CD4-positive, alpha-beta T cell (primary cell): ENCODE measurements at regions not wholly inside any gene's neighbourhood (a gene's known extent, or its start where the extent isn't known, plus 50 kb on each side); places are given as distances from the start of the nearest gene placed in this dataset.

Experiments
- ATAC-seq: fragments of 200-7000 bp; cut with Tn5 transposase; one replicate; pipeline ENCODE4 v1.10.0; 2022; ENCODE audit warnings: mild to moderate bottlenecking; ENCODE audit not compliant: poor library complexity
- CTCF ChIA-PET: fragments of 350-600 bp; sonication (Branson Sonifier 250); formaldehyde crosslinking; loops from one replicate; lab custom pipeline; 2021; ENCODE audit warnings: antibody characterized with exemption, inconsistent platforms; lab: Charles Lee
- POLR2A ChIA-PET: fragments of 350-600 bp; sonication (Branson Sonifier 250); formaldehyde crosslinking; loops from one replicate; lab custom pipeline; 2021; ENCODE audit warnings: antibody characterized with exemption, inconsistent platforms; lab: Charles Lee
- DNase-seq, 14 experiments: peaks; one replicate each; pipeline ENCODE4 v3.0.0-alpha.2; 2013 to 2020; ENCODE audit warnings: mixed read lengths in 2 of 14
- H3K27ac ChIP-seq, 2 donors: one replicate each; pipeline versions ENCODE4 v1.5.1 to v1.7.0; 2013; ENCODE audit warnings: low read length in 2 of 2, low read depth in 1 of 2, mild to moderate bottlenecking in 1 of 2
- H3K27me3 ChIP-seq, 2 experiments: 1 replicate in 1 of 2; 2 replicates in 1 of 2; pipeline versions ENCODE4 v1.6.1 to v1.7.0; 2013; ENCODE audit warnings: low read length in 2 of 2, control low read depth in 1 of 2, mild to moderate bottlenecking in 1 of 2, moderate library complexity in 1 of 2; ENCODE audit not compliant: insufficient read depth in 2 of 2, control insufficient read depth in 1 of 2
- H3K36me3 ChIP-seq: one replicate; pipeline ENCODE4 v1.6.1; 2013; ENCODE audit warnings: low read length, control low read depth; ENCODE audit not compliant: insufficient read depth
- H3K4me1 ChIP-seq: one replicate; pipeline ENCODE4 v1.6.1; 2013; ENCODE audit warnings: low read length, control low read depth; ENCODE audit not compliant: insufficient read depth
- H3K4me3 ChIP-seq: one replicate; pipeline ENCODE4 v1.5.1; 2013; ENCODE audit warnings: mild to moderate bottlenecking, low read length, moderate library complexity
- H3K9me3 ChIP-seq, 2 experiments: 1 replicate in 1 of 2; 2 replicates in 1 of 2; pipeline versions ENCODE4 v1.6.1 to v1.7.0; 2013; ENCODE audit warnings: low read length in 2 of 2, mild to moderate bottlenecking in 2 of 2, control low read depth in 1 of 2, moderate library complexity in 1 of 2; ENCODE audit not compliant: control insufficient read depth in 1 of 2, insufficient read depth in 1 of 2
- H3K27ac Mint-ChIP-seq: one replicate; pipeline ENCODE4 v1.8.0; 2020; ENCODE audit warnings: mixed read lengths
- H3K27me3 Mint-ChIP-seq: one replicate; pipeline ENCODE4 v1.8.0; 2021; ENCODE audit warnings: mixed read lengths
- H3K36me3 Mint-ChIP-seq: one replicate; pipeline ENCODE4 v1.8.0; 2021; ENCODE audit warnings: low read depth, mixed read lengths
- H3K4me1 Mint-ChIP-seq: one replicate; pipeline ENCODE4 v1.8.0; 2021; ENCODE audit warnings: low read depth, mixed read lengths
- H3K4me3 Mint-ChIP-seq: one replicate; pipeline ENCODE4 v1.8.0; 2020; ENCODE audit warnings: mild to moderate bottlenecking, mixed read lengths
- H3K9me3 Mint-ChIP-seq: one replicate; pipeline ENCODE4 v1.8.0; 2020; ENCODE audit warnings: mixed read lengths
- intact Hi-C, 2 experiments: fragments of 100-400 bp; cut with DNase I in 1 of 2; cut with micrococcal nuclease in 1 of 2; formaldehyde crosslinking; loops; one replicate each; pipeline versions ENCODE4 v1.15.1 to v1.9.0; 2023 to 2025; cut with DNase I, micrococcal nuclease
- TF ChIP-seq, protein P1 (sequence below): fragments of 200-600 bp; IDR thresholded peaks from one replicate; pipeline ENCODE4 v1.8.0; 2022; ENCODE audit warnings: antibody characterized with exemption, mild to moderate bottlenecking

DNA sequence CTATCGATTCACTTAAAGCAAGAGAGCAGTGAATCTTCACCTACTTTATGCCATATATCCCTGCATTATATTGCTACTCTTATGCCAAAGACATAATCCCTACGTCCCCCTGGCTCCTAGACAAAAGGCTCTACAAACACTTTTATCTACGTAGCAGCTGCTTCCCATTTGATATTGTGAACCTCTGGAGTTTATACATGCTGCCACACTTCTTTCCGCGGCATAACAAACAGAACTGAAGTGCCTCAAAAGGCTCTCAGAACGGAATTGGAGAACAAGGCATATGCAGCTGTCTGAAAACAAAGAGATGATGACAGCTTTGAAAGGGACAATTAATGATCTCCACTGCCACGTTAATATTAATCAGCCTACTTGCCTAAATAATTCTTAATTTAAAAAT is 985.6 kb upstream of the LRRN3 start:
- TF ChIP-seq, protein P1, sequence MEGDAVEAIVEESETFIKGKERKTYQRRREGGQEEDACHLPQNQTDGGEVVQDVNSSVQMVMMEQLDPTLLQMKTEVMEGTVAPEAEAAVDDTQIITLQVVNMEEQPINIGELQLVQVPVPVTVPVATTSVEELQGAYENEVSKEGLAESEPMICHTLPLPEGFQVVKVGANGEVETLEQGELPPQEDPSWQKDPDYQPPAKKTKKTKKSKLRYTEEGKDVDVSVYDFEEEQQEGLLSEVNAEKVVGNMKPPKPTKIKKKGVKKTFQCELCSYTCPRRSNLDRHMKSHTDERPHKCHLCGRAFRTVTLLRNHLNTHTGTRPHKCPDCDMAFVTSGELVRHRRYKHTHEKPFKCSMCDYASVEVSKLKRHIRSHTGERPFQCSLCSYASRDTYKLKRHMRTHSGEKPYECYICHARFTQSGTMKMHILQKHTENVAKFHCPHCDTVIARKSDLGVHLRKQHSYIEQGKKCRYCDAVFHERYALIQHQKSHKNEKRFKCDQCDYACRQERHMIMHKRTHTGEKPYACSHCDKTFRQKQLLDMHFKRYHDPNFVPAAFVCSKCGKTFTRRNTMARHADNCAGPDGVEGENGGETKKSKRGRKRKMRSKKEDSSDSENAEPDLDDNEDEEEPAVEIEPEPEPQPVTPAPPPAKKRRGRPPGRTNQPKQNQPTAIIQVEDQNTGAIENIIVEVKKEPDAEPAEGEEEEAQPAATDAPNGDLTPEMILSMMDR, result no peak
- intact Hi-C loops, result no loop called here
- POLR2A ChIA-PET, result no interaction called here

DNA sequence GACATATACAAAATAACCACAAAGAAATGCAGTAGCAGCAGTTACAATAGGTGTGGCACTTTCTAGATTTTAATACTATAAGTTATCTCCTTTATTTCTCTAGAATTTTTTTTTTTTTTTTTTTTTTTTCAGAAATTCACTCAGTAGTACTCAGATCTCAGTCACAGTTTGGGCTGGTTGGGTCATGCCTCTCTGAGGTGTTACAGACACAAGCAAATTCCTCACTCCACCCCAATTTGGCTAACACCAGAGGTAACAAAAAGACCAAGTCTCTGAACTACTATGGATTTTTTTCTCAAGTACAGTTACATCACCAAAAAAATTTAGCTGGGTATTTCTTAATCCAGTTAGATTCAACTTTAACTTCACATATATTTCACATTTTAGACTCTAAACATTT is 985.1 kb upstream of the LRRN3 start:
- no peak overlapping the region for H3K27ac ChIP-seq
- ATAC-seq (no peak), DNase-seq (no peak)
- Mint-ChIP-seq H3K9me3 (no peaks in the 10 kb centered on the region), H3K27ac (no peak overlapping the region), H3K27me3 (no peaks in the 10 kb centered on the region), H3K4me3 (no peak overlapping the region), H3K4me1 (no peaks in the 10 kb centered on the region), H3K36me3 (no peaks in the 10 kb centered on the region)
- ChIA-PET POLR2A (no interaction called here), CTCF (no interaction called here)
- TF ChIP-seq, protein P1, result no peak
- H3K4me3 ChIP-seq, result no peak overlapping the region
- H3K4me1 ChIP-seq, result no peaks in the 10 kb centered on the region
- H3K36me3 ChIP-seq, result no peaks in the 10 kb centered on the region
- H3K27me3 ChIP-seq, result no peaks in the 10 kb centered on the region
- intact Hi-C loops, result no loop called here
- H3K9me3 ChIP-seq, result no peaks in the 10 kb centered on the region

More for the DNA sequence above, 985.6 kb upstream of the LRRN3 start:
- no peaks in the 10 kb centered on the region for H3K36me3 ChIP-seq
- no peaks in the 10 kb centered on the region for H3K4me1 ChIP-seq
- no peaks in the 10 kb centered on the region for H3K36me3 Mint-ChIP-seq
- no peaks in the 10 kb centered on the region for H3K9me3 ChIP-seq
- DNase-seq, result no peak
- H3K27me3 Mint-ChIP-seq, result no peaks in the 10 kb centered on the region
- H3K27ac Mint-ChIP-seq, result no peak overlapping the region
- H3K27ac ChIP-seq, result no peak overlapping the region
- CTCF ChIA-PET, result no interaction called here
- H3K4me3 ChIP-seq, result no peak overlapping the region
- no peaks in the 10 kb centered on the region for H3K9me3 Mint-ChIP-seq
- no peak overlapping the region for H3K4me3 Mint-ChIP-seq
- H3K27me3 ChIP-seq, result no peaks in the 10 kb centered on the region
- H3K4me1 Mint-ChIP-seq, result no peaks in the 10 kb centered on the region
- no peak for ATAC-seq

DNA sequence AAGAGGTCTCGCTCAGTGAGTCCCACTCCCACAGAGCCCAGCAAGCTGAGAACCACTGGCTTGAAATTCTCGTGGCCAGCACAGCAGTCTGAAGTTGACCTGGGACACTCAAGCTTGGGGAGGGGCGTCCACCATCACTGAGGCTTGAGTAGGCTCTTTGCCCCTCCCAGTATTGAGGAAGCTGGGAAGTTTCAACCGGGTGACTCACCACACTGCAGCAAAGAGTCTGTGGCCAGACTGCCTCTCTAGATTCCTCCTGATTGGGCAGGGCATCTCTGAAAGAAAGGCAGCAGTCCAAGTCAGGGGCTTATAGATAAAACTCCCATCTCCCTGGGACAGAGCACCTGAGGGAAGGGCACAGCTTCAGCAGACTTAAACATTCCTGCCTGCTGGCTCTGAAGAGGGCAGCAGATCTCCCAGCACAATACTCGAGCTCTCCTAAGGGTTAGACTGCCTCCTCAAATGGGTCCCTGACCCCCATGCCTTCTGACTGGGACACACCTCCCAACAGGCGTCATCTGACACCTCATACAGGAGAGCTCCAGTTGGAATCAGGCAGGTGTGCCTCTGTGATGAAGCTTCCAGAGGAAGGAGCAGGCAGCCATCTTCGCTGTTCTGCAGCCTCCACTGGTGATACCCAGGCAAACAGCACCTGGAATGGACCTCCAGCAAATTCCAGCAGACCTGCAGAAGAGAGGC is 970.9 kb upstream of the LRRN3 start:
- H3K27me3 Mint-ChIP-seq, result peaks cover 15% of the 10 kb centered on the region

More for the DNA sequence above, 970.9 kb upstream of the LRRN3 start:
- H3K9me3 ChIP-seq, result peaks cover 0 to 7% of the 10 kb centered on the region in 2 experiments
- ATAC-seq, result no peak
- ChIA-PET CTCF (no interaction called here), POLR2A (no interaction called here)
- intact Hi-C loops, result no loop called here
- Mint-ChIP-seq H3K4me1 (no peaks in the 10 kb centered on the region), H3K27ac (no peak overlapping the region), H3K36me3 (no peaks in the 10 kb centered on the region), H3K4me3 (no peak overlapping the region), H3K9me3 (peaks cover 13% of the 10 kb centered on the region)
- peak in 1 of 14 experiments; percentile 3 for DNase-seq
- no peaks in the 10 kb centered on the region for H3K36me3 ChIP-seq
- no peaks in the 10 kb centered on the region for H3K4me1 ChIP-seq
- TF ChIP-seq, protein P1, result no peak
- H3K27ac ChIP-seq, result no peak overlapping the region
- H3K27me3 ChIP-seq, result no peaks in the 10 kb centered on the region
- no peak overlapping the region for H3K4me3 ChIP-seq
